ENCODE measurements at regions not wholly inside any gene's neighbourhood (a gene's known extent, or its start where the extent isn't known, plus 50 kb on each side); places are given as distances from the start of the nearest gene placed in this dataset.

DNA sequence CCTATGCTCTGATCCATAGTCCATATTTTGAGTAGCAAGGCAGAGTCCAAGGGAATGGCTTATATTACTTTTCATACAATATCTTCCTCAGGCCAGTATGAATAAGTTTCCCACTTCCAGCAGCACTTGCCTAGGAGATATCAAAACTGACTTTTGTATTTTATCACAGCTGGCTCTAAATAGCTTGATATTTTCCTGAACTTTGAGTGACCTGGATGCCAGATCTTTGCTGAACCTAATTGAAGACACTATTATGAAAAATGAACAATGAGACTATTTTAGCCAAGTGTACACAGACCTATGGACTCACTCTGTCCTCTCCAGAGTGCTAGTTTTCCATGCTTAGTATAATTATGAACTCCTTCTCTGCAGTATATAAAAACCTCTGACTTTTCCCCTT lies 475.6 kb upstream of the PTGER4 start:
- TF ChIP-seq, protein P1, sequence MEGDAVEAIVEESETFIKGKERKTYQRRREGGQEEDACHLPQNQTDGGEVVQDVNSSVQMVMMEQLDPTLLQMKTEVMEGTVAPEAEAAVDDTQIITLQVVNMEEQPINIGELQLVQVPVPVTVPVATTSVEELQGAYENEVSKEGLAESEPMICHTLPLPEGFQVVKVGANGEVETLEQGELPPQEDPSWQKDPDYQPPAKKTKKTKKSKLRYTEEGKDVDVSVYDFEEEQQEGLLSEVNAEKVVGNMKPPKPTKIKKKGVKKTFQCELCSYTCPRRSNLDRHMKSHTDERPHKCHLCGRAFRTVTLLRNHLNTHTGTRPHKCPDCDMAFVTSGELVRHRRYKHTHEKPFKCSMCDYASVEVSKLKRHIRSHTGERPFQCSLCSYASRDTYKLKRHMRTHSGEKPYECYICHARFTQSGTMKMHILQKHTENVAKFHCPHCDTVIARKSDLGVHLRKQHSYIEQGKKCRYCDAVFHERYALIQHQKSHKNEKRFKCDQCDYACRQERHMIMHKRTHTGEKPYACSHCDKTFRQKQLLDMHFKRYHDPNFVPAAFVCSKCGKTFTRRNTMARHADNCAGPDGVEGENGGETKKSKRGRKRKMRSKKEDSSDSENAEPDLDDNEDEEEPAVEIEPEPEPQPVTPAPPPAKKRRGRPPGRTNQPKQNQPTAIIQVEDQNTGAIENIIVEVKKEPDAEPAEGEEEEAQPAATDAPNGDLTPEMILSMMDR (IDR thresholded peaks at IDR 0.05), result no peak
- no peak for TF ChIP-seq POLR2A (IDR thresholded peaks at IDR 0.05)
